H9 (cell line): ENCODE measurements at regions not wholly inside any gene's neighbourhood (a gene's known extent, or its start where the extent isn't known, plus 50 kb on each side); places are given as distances from the start of the nearest gene placed in this dataset.

ENCODE experiments used
- DNase-seq: peaks from one replicate; pipeline ENCODE4 v3.0.0-alpha.2; 2017
- H2AFZ ChIP-seq: one replicate; pipeline ENCODE4 v1.6.1; 2013; ENCODE audit warnings: mild to moderate bottlenecking, low read length, control low read depth, moderate library complexity
- H2AK5ac ChIP-seq: 2 replicates; pipeline ENCODE4 v1.6.1; 2013; ENCODE audit warnings: low read length, control low read depth, mixed read lengths; ENCODE audit not compliant: insufficient read length
- H2BK120ac ChIP-seq: one replicate; pipeline ENCODE4 v1.6.1; 2013; ENCODE audit warnings: low read depth, mild to moderate bottlenecking, low read length, control low read depth, inconsistent platforms; ENCODE audit not compliant: poor library complexity, severe bottlenecking
- H2BK12ac ChIP-seq: 2 replicates; pipeline ENCODE4 v1.6.1; 2013; ENCODE audit warnings: low read length, control low read depth, mixed read lengths, low read depth; ENCODE audit not compliant: insufficient read length
- H2BK15ac ChIP-seq: 2 replicates; pipeline ENCODE4 v1.6.1; 2013; ENCODE audit warnings: low read depth, low read length, control low read depth
- H2BK20ac ChIP-seq: one replicate; pipeline ENCODE4 v1.6.1; 2013; ENCODE audit warnings: low read depth, mild to moderate bottlenecking, low read length, control low read depth, inconsistent platforms; ENCODE audit not compliant: poor library complexity, severe bottlenecking
- H2BK5ac ChIP-seq: 2 replicates; pipeline ENCODE4 v1.6.1; 2013; ENCODE audit warnings: low read length, control low read depth, mixed read lengths; ENCODE audit not compliant: insufficient read length
- H3K14ac ChIP-seq: 2 replicates; pipeline ENCODE4 v1.6.1; 2013; ENCODE audit warnings: low read length, control low read depth; ENCODE audit not compliant: insufficient read depth
- H3K18ac ChIP-seq: 2 replicates; pipeline ENCODE4 v1.6.1; 2013; ENCODE audit warnings: low read depth, mild to moderate bottlenecking, mixed read lengths, low read length, control low read depth; ENCODE audit not compliant: insufficient read length
- H3K23ac ChIP-seq: 2 replicates; pipeline ENCODE4 v1.6.1; 2013; ENCODE audit warnings: low read length, control low read depth, mixed read lengths, low read depth; ENCODE audit not compliant: insufficient read length
- H3K23me2 ChIP-seq: 2 replicates; pipeline ENCODE4 v1.6.1; 2013; ENCODE audit warnings: low read depth, mild to moderate bottlenecking, mixed read lengths, low read length, control low read depth; ENCODE audit not compliant: insufficient read length, poor library complexity, severe bottlenecking
- H3K27ac ChIP-seq: 2 replicates; pipeline ENCODE4 v1.5.1; 2013; ENCODE audit warnings: low read length, control low read depth, mixed read lengths, low read depth; ENCODE audit not compliant: insufficient read length
- H3K27me3 ChIP-seq: 2 replicates; pipeline ENCODE4 v1.6.1; 2013; ENCODE audit warnings: low read length, control low read depth, inconsistent platforms; ENCODE audit not compliant: insufficient read depth
- H3K4ac ChIP-seq: 2 replicates; pipeline ENCODE4 v1.6.1; 2013; ENCODE audit warnings: low read depth, mild to moderate bottlenecking, control low read depth, inconsistent platforms, low read length, moderate library complexity
- H3K4me1 ChIP-seq: 2 replicates; pipeline ENCODE4 v1.6.1; 2013; ENCODE audit warnings: low read length, control low read depth, inconsistent platforms; ENCODE audit not compliant: insufficient read depth
- H3K4me2 ChIP-seq: 2 replicates; pipeline ENCODE4 v1.6.1; 2013; ENCODE audit warnings: low read length, control low read depth, mixed read lengths; ENCODE audit not compliant: insufficient read length, insufficient read depth
- H3K56ac ChIP-seq: 2 replicates; pipeline ENCODE4 v1.6.1; 2013; ENCODE audit warnings: low read depth, mild to moderate bottlenecking, mixed read lengths, low read length, control low read depth; ENCODE audit not compliant: insufficient read length
- H3K79me1 ChIP-seq: 2 replicates; pipeline ENCODE4 v1.6.1; 2013; ENCODE audit warnings: low read depth, mild to moderate bottlenecking, moderate library complexity, low read length, control low read depth, inconsistent platforms; ENCODE audit not compliant: insufficient read depth, poor library complexity, severe bottlenecking
- H3K79me2 ChIP-seq: 2 replicates; pipeline ENCODE4 v1.6.1; 2013; ENCODE audit warnings: low read length, control low read depth, inconsistent platforms; ENCODE audit not compliant: insufficient read depth
- H3K9ac ChIP-seq: 2 replicates; pipeline ENCODE4 v1.6.1; 2013; ENCODE audit warnings: low read length, control low read depth, mixed read lengths; ENCODE audit not compliant: insufficient read length; ENCODE audit errors: extremely low read depth
- H3K9me3 ChIP-seq: one replicate; pipeline ENCODE4 v1.6.1; 2013; ENCODE audit warnings: low read depth, low read length, inconsistent platforms; ENCODE audit not compliant: control insufficient read depth
- H3T11ph ChIP-seq: one replicate; pipeline ENCODE4 v1.6.1; 2013; ENCODE audit warnings: mild to moderate bottlenecking, low read length, control low read depth, inconsistent platforms
- H4K20me1 ChIP-seq: one replicate; pipeline ENCODE4 v1.6.1; 2013; ENCODE audit not compliant: control insufficient read depth, insufficient read length, insufficient read depth
- H4K5ac ChIP-seq: 2 replicates; pipeline ENCODE4 v1.6.1; 2013; ENCODE audit warnings: low read depth, mild to moderate bottlenecking, mixed read lengths, low read length, control low read depth; ENCODE audit not compliant: insufficient read length
- H4K8ac ChIP-seq: replicated peaks from 2 replicates; pipeline ENCODE4 v1.6.1; 2013; ENCODE audit warnings: low read length, control low read depth, mixed read lengths, low read depth; ENCODE audit not compliant: insufficient read length
- H4K91ac ChIP-seq: 2 replicates; pipeline ENCODE4 v1.6.1; 2013; ENCODE audit warnings: low read depth, mild to moderate bottlenecking, moderate library complexity, mixed read lengths, low read length, control low read depth; ENCODE audit not compliant: insufficient read length
- H3K27ac Mint-ChIP-seq, 3 experiments: 2 replicates in 2 of 3; 3 replicates in 1 of 3; pipeline ENCODE4 v1.8.0; 2020 to 2021; ENCODE audit warnings: mixed read lengths in 3 of 3, mild to moderate bottlenecking in 1 of 3, moderate library complexity in 1 of 3
- H3K27me3 Mint-ChIP-seq: 2 replicates; pipeline ENCODE4 v1.8.0; 2021; ENCODE audit warnings: low read depth, mild to moderate bottlenecking, moderate library complexity, mixed read lengths
- H3K36me3 Mint-ChIP-seq, 3 experiments: 2 replicates in 2 of 3; 3 replicates in 1 of 3; pipeline ENCODE4 v1.8.0; 2020 to 2021; ENCODE audit warnings: low read depth in 3 of 3, mixed read lengths in 3 of 3; ENCODE audit not compliant: insufficient read depth in 1 of 3
- H3K4me1 Mint-ChIP-seq, 2 experiments: 2 replicates each; pipeline ENCODE4 v1.8.0; 2020; ENCODE audit warnings: mixed read lengths in 2 of 2
- H3K4me3 Mint-ChIP-seq, 2 experiments: 2 replicates in 1 of 2; 3 replicates in 1 of 2; pipeline ENCODE4 v1.8.0; 2020 to 2021; ENCODE audit warnings: mild to moderate bottlenecking in 2 of 2, mixed read lengths in 2 of 2, moderate library complexity in 1 of 2
- H3K9me3 Mint-ChIP-seq, 2 experiments: 2 replicates in 1 of 2; 3 replicates in 1 of 2; pipeline ENCODE4 v1.8.0; 2020; ENCODE audit warnings: mild to moderate bottlenecking in 2 of 2, mixed read lengths in 2 of 2, moderate library complexity in 1 of 2
- CTCF ChIP-seq: fragments of 200-600 bp; sonication (generic); conservative IDR thresholded peaks from 3 replicates; pipeline ENCODE4 v1.8.0; 2021; ENCODE audit warnings: antibody characterized with exemption, mild to moderate bottlenecking
- WGBS: extraction: QIAGEN DNeasy Blood & Tissue Kit; methylation state at CpG from one replicate; pipeline ENCODE4 v1.1.7; 2013; ENCODE audit warnings: missing lambda C conversion rate, low lambda C conversion rate, mixed read lengths; ENCODE audit not compliant: insufficient read length; ENCODE audit errors: extremely low coverage; 5-methylcytosine and 5-hydroxymethylcytosine counted together

DNA sequence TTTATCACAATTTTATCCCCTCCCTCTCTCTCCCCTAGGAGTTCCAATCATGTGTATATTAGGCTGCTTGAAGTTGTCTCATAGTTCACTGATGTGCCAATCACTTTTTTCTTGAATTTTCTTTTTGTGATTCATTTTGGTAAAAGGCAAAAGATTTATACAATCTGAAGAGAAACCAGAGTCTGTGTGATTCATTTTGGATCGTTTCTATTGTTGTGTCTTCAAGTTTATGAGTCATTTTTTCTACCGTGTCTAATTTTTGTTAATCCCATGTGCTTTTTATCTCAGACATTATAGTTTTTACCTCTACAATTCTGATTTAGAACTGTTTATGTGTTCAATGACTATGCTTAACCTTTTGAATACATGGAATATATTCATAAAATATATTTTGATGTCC lies 483.9 kb upstream of the AUTS2 start:
- H3K23me2 ChIP-seq: no peaks in the 10 kb centered on the region
- peaks cover 8 to 18% of the 10 kb centered on the region in 2 experiments for H3K4me1 Mint-ChIP-seq
- no peak overlapping the region for H3K4me3 Mint-ChIP-seq
- H3K18ac ChIP-seq: no peak overlapping the region
- peaks cover 4% of the 10 kb centered on the region; the same call in 1 of the 2 replicates for H3K4me1 ChIP-seq
- DNase-seq: no peak
- H2AK5ac ChIP-seq: no peak overlapping the region
- no peak overlapping the region for H4K91ac ChIP-seq
- no peaks in the 10 kb centered on the region for H4K20me1 ChIP-seq
- H2BK15ac ChIP-seq: no peak overlapping the region
- H3K27me3 ChIP-seq: no peaks in the 10 kb centered on the region
- no peak overlapping the region for H2BK12ac ChIP-seq
- no peak overlapping the region for H2BK20ac ChIP-seq
- H3K36me3 Mint-ChIP-seq: no peaks in the 10 kb centered on the region; a peak in 1 of 7 replicates
- no peak overlapping the region for H4K8ac ChIP-seq
- peaks cover 7% of the 10 kb centered on the region for H3K27me3 Mint-ChIP-seq
- H2BK120ac ChIP-seq: no peak overlapping the region
- H3K23ac ChIP-seq: no peak overlapping the region
- no peaks in the 10 kb centered on the region for H3K9me3 ChIP-seq
- no peaks in the 10 kb centered on the region for H3K9me3 Mint-ChIP-seq
- H3T11ph ChIP-seq: no peak overlapping the region
- no peak overlapping the region for H3K27ac ChIP-seq
- no peak overlapping the region for H3K4ac ChIP-seq
- no peak overlapping the region for H3K9ac ChIP-seq
- no peaks in the 10 kb centered on the region for H3K79me1 ChIP-seq
- TF ChIP-seq CTCF: no peak
- no peak overlapping the region for H3K56ac ChIP-seq
- H3K79me2 ChIP-seq: no peaks in the 10 kb centered on the region
- no peak overlapping the region for H3K4me2 ChIP-seq
- no peak overlapping the region for H2AFZ ChIP-seq
- H3K14ac ChIP-seq: no peak overlapping the region
- no peak overlapping the region for H2BK5ac ChIP-seq
- no peak overlapping the region for H3K27ac Mint-ChIP-seq
- no CpG with 5 or more reads among the region's 2 CpGs for WGBS
- no peak overlapping the region for H4K5ac ChIP-seq
